SK-N-SH (cell line): ENCODE measurements at regions not wholly inside any gene's neighbourhood (a gene's known extent, or its start where the extent isn't known, plus 50 kb on each side); places are given as distances from the start of the nearest gene placed in this dataset.

Source experiments
- CTCF ChIA-PET: fragments of 300-600, 350-600 bp; formaldehyde crosslinking; extraction: SDS; loops from one replicate; lab custom pipeline; 2021; lab: Yijun Ruan, JAX
- POLR2A ChIA-PET: fragments of 350-600 bp; sonication (Branson Sonifier 250); formaldehyde crosslinking; extraction: SDS; loops from one replicate; lab custom pipeline; 2020; ENCODE audit warnings: antibody characterized with exemption, inconsistent platforms; lab: Yijun Ruan, JAX
- DNase-seq: peaks from one replicate; pipeline ENCODE4 v3.0.0; 2012
- H2AFZ ChIP-seq: fragments of 200-600 bp; sonication (generic); 2 replicates; pipeline ENCODE4 v1.8.1; 2016; ENCODE audit warnings: antibody characterized with exemption, mild to moderate bottlenecking, low read depth
- H3F3A ChIP-seq: fragments of 200-600 bp; sonication (generic); replicated peaks from 2 replicates; pipeline ENCODE3; 2016; ENCODE audit warnings: antibody characterized with exemption, mild to moderate bottlenecking; ENCODE audit not compliant: insufficient read depth
- H3K27ac ChIP-seq, 2 experiments: fragments of 200-500 bp in 1 of 2; fragments of 200-600 bp in 1 of 2; sonication (Bioruptor generic) in 1 of 2; sonication (generic), shearing (Covaris generic) in 1 of 2; 2 replicates each; pipeline versions ENCODE4 v1.5.1 to v1.6.1; 2014 to 2016; ENCODE audit warnings: low read depth in 2 of 2, inconsistent platforms in 1 of 2, low read length in 1 of 2, mild to moderate bottlenecking in 1 of 2, mixed read lengths in 1 of 2
- H3K27me3 ChIP-seq: fragments of 200-600 bp; sonication (generic), shearing (Covaris generic); 2 replicates; pipeline ENCODE4 v1.6.1; 2016; ENCODE audit warnings: mixed run types; ENCODE audit not compliant: insufficient read depth
- H3K36me3 ChIP-seq, 2 experiments: fragments of 200-500 bp in 1 of 2; fragments of 200-600 bp in 1 of 2; sonication (Bioruptor generic) in 1 of 2; sonication (generic) in 1 of 2; replicated peaks in 1 of 2; 2 replicates each; pipeline versions ENCODE3 to v1.5.1; 2014 to 2016; ENCODE audit warnings: low read length in 1 of 2, mild to moderate bottlenecking in 1 of 2; ENCODE audit not compliant: insufficient read depth in 2 of 2, control insufficient read depth in 1 of 2
- H3K4me1 ChIP-seq, 2 experiments: fragments of 200-500 bp in 1 of 2; fragments of 200-600 bp in 1 of 2; sonication (Bioruptor generic) in 1 of 2; sonication (generic), shearing (Covaris generic) in 1 of 2; 2 replicates each; pipeline versions ENCODE4 v1.5.1 to v1.6.1; 2014 to 2016; ENCODE audit warnings: low read depth in 1 of 2, low read length in 1 of 2, mixed run types in 1 of 2; ENCODE audit not compliant: insufficient read depth in 2 of 2, control insufficient read depth in 1 of 2
- H3K4me2 ChIP-seq: fragments of 200-600 bp; sonication (generic), shearing (Covaris generic); 2 replicates; pipeline ENCODE4 v1.6.1; 2017; ENCODE audit warnings: mixed run types
- H3K4me3 ChIP-seq, 2 experiments: fragments of 200-500 bp in 1 of 2; fragments of 200-600 bp in 1 of 2; sonication (Bioruptor generic) in 1 of 2; sonication (generic), shearing (Covaris generic) in 1 of 2; 2 replicates each; pipeline versions ENCODE4 v1.5.1 to v1.8.1; 2014 to 2016; ENCODE audit warnings: low read depth in 2 of 2, inconsistent platforms in 1 of 2, low read length in 1 of 2, mild to moderate bottlenecking in 1 of 2, mixed read lengths in 1 of 2, moderate library complexity in 1 of 2
- H3K79me2 ChIP-seq: fragments of 200-600 bp; sonication (generic); 2 replicates; pipeline ENCODE4 v1.8.1; 2017; ENCODE audit warnings: mild to moderate bottlenecking; ENCODE audit not compliant: insufficient read depth
- H3K9ac ChIP-seq: fragments of 200-600 bp; sonication (generic); 2 replicates; pipeline ENCODE4 v1.6.1; 2017; ENCODE audit warnings: mixed run types
- H3K9me2 ChIP-seq: fragments of 200-600 bp; sonication (generic); 2 replicates; pipeline ENCODE4 v1.6.1; 2017; ENCODE audit warnings: mixed run types
- H3K9me3 ChIP-seq: fragments of 200-600 bp; sonication (generic); 2 replicates; pipeline ENCODE4 v1.6.1; 2017; ENCODE audit warnings: mixed run types, mild to moderate bottlenecking, moderate library complexity
- H4K20me1 ChIP-seq: fragments of 200-600 bp; sonication (generic); 2 replicates; pipeline ENCODE4 v1.6.1; 2017; ENCODE audit warnings: mild to moderate bottlenecking, mixed run types; ENCODE audit not compliant: insufficient read depth
- CHD2 ChIP-seq: fragments of 150-350 bp; IDR thresholded peaks from 2 replicates; pipeline ENCODE4 v1.6.1; 2018; ENCODE audit warnings: low read length; ENCODE audit not compliant: partially characterized antibody
- ELF1 ChIP-seq: IDR thresholded peaks from 2 replicates; pipeline ENCODE4 v1.4.0; 2012
- EZH2phosphoT487 ChIP-seq: fragments of 200-600 bp; sonication (generic); IDR thresholded peaks from 2 replicates; pipeline ENCODE4 v1.6.1; 2017; ENCODE audit warnings: low read depth, mixed run types, mild to moderate bottlenecking, antibody characterized with exemption, moderate library complexity, borderline replicate concordance
- GATA2 ChIP-seq: sonication (generic); formaldehyde crosslinking; IDR thresholded peaks from 2 replicates; pipeline ENCODE4 v1.5.0; 2020; ENCODE audit warnings: mild to moderate bottlenecking, missing genetic modification reagents
- JUND ChIP-seq: IDR thresholded peaks from 2 replicates; pipeline ENCODE4 v1.4.0; 2012
- MEF2A ChIP-seq: IDR thresholded peaks from 2 replicates; pipeline ENCODE4 v1.4.0; 2012; ENCODE audit warnings: low read depth, borderline replicate concordance
- MXI1 ChIP-seq: IDR thresholded peaks from 2 replicates; pipeline ENCODE4 v1.6.1; 2012; ENCODE audit warnings: mild to moderate bottlenecking, low read depth, low read length, improper control_type of control experiment
- NFIC ChIP-seq: IDR thresholded peaks from 2 replicates; pipeline ENCODE4 v1.4.0; 2012; ENCODE audit warnings: borderline replicate concordance
- POLR2AphosphoS5 ChIP-seq: IDR thresholded peaks from 2 replicates; pipeline ENCODE4 v1.6.1; 2012; ENCODE audit warnings: low read depth, low read length
- SIN3A ChIP-seq: IDR thresholded peaks from 2 replicates; pipeline ENCODE4 v1.6.1; 2012; ENCODE audit warnings: low read depth, mild to moderate bottlenecking, low read length, moderate library complexity, borderline replicate concordance
- TAF1 ChIP-seq: IDR thresholded peaks from 2 replicates; pipeline ENCODE4 v1.6.1; 2012; ENCODE audit warnings: low read depth, mild to moderate bottlenecking, low read length, moderate library complexity, borderline replicate concordance
- TCF12 ChIP-seq: IDR thresholded peaks from 2 replicates; pipeline ENCODE4 v1.4.0; 2012
- TEAD4 ChIP-seq: IDR thresholded peaks from 2 replicates; pipeline ENCODE4 v1.4.0; 2012; ENCODE audit warnings: mild to moderate bottlenecking, borderline replicate concordance; ENCODE audit not compliant: insufficient read depth
- WGBS: methylation state at CpG from one replicate; pipeline ENCODE4 v1.1.6; 2017; ENCODE audit warnings: low lambda C conversion rate; 5-methylcytosine and 5-hydroxymethylcytosine counted together
- TF ChIP-seq, protein P1 (sequence below): IDR thresholded peaks from 2 replicates; pipeline ENCODE4; 2012
- TF ChIP-seq, protein P2 (sequence below): IDR thresholded peaks from 2 replicates; pipeline ENCODE4 v1.4.0; 2012; ENCODE audit warnings: low read depth, borderline replicate concordance
- TF ChIP-seq, protein P3 (sequence below): IDR thresholded peaks from 2 replicates; pipeline ENCODE4 v1.4.0; 2012; ENCODE audit warnings: low read depth, borderline replicate concordance
- TF ChIP-seq, protein P4 (sequence below): IDR thresholded peaks from 2 replicates; pipeline ENCODE4 v1.6.1; 2012; ENCODE audit warnings: mild to moderate bottlenecking, low read depth, low read length, moderate library complexity

DNA sequence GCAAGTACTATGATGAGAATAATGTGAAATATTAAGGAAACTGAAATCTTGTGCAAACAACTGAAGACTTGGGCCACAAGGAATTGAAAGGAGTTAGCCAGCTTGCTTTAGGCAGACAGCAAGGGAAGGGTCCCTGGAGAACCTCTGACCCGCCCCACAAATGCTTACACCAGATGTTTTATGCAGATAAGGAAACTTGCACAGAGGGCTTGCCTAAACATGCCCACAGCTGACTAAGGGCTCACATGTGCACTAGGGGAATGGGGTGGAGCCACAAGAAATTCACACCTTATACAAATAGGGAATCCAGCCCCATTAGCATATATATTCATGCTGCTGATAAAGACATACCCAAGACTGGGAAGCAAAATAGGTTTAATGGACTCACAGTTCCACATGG lies 86.1 kb upstream of the CYYR1 start:
- no peaks in the 10 kb centered on the region for H3F3A ChIP-seq
- whole genome bisulfite sequencing, result 0% methylated on average over 1 of the region's 1 CpG
- no peak for TF ChIP-seq CHD2
- TF ChIP-seq, protein P1, sequence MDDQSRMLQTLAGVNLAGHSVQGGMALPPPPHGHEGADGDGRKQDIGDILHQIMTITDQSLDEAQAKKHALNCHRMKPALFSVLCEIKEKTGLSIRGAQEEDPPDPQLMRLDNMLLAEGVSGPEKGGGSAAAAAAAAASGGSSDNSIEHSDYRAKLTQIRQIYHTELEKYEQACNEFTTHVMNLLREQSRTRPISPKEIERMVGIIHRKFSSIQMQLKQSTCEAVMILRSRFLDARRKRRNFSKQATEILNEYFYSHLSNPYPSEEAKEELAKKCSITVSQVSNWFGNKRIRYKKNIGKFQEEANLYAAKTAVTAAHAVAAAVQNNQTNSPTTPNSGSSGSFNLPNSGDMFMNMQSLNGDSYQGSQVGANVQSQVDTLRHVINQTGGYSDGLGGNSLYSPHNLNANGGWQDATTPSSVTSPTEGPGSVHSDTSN, result no peak
- TF ChIP-seq SIN3A, result no peak
- no peak for TF ChIP-seq POLR2AphosphoS5
- TF ChIP-seq MEF2A, result no peak
- no peak for TF ChIP-seq TCF12
- no peak for TF ChIP-seq JUND
- no peak for TF ChIP-seq NFIC
- no peak for TF ChIP-seq TEAD4
- TF ChIP-seq TAF1, result no peak
- TF ChIP-seq, protein P2, sequence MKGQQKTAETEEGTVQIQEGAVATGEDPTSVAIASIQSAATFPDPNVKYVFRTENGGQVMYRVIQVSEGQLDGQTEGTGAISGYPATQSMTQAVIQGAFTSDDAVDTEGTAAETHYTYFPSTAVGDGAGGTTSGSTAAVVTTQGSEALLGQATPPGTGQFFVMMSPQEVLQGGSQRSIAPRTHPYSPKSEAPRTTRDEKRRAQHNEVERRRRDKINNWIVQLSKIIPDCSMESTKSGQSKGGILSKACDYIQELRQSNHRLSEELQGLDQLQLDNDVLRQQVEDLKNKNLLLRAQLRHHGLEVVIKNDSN, result no peak
- TF ChIP-seq MXI1, result no peak
- TF ChIP-seq, protein P3, sequence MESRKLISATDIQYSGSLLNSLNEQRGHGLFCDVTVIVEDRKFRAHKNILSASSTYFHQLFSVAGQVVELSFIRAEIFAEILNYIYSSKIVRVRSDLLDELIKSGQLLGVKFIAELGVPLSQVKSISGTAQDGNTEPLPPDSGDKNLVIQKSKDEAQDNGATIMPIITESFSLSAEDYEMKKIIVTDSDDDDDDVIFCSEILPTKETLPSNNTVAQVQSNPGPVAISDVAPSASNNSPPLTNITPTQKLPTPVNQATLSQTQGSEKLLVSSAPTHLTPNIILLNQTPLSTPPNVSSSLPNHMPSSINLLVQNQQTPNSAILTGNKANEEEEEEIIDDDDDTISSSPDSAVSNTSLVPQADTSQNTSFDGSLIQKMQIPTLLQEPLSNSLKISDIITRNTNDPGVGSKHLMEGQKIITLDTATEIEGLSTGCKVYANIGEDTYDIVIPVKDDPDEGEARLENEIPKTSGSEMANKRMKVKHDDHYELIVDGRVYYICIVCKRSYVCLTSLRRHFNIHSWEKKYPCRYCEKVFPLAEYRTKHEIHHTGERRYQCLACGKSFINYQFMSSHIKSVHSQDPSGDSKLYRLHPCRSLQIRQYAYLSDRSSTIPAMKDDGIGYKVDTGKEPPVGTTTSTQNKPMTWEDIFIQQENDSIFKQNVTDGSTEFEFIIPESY, result no peak
- TF ChIP-seq EZH2phosphoT487, result no peak
- TF ChIP-seq, protein P4, sequence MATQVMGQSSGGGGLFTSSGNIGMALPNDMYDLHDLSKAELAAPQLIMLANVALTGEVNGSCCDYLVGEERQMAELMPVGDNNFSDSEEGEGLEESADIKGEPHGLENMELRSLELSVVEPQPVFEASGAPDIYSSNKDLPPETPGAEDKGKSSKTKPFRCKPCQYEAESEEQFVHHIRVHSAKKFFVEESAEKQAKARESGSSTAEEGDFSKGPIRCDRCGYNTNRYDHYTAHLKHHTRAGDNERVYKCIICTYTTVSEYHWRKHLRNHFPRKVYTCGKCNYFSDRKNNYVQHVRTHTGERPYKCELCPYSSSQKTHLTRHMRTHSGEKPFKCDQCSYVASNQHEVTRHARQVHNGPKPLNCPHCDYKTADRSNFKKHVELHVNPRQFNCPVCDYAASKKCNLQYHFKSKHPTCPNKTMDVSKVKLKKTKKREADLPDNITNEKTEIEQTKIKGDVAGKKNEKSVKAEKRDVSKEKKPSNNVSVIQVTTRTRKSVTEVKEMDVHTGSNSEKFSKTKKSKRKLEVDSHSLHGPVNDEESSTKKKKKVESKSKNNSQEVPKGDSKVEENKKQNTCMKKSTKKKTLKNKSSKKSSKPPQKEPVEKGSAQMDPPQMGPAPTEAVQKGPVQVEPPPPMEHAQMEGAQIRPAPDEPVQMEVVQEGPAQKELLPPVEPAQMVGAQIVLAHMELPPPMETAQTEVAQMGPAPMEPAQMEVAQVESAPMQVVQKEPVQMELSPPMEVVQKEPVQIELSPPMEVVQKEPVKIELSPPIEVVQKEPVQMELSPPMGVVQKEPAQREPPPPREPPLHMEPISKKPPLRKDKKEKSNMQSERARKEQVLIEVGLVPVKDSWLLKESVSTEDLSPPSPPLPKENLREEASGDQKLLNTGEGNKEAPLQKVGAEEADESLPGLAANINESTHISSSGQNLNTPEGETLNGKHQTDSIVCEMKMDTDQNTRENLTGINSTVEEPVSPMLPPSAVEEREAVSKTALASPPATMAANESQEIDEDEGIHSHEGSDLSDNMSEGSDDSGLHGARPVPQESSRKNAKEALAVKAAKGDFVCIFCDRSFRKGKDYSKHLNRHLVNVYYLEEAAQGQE, result no peak
- TF ChIP-seq GATA2, result no peak
- no peak for TF ChIP-seq ELF1
- TF ChIP-seq, all 33 proteins: peak for 0
- Histone ChIP-seq H3K27ac (no peak overlapping the region), H3K27me3 (no peaks in the 10 kb centered on the region), H3K9me2 (no peaks in the 10 kb centered on the region), H2AFZ (no peak overlapping the region), H3K79me2 (no peaks in the 10 kb centered on the region), H3K9ac (no peak overlapping the region), H3K36me3 (no peaks in the 10 kb centered on the region), H3K4me2 (no peak overlapping the region), H3K9me3 (no peaks in the 10 kb centered on the region), H3K4me3 (no peak overlapping the region), H3K4me1 (no peaks in the 10 kb centered on the region), H4K20me1 (no peaks in the 10 kb centered on the region)
- ChIA-PET CTCF (no interaction called here), POLR2A (no interaction called here)
- DNase-seq, result no peak
